Fibroblast of lung (primary cell): ENCODE measurements at regions not wholly inside any gene's neighbourhood (a gene's known extent, or its start where the extent isn't known, plus 50 kb on each side); places are given as distances from the start of the nearest gene placed in this dataset.

Source experiments
- DNase-seq, 2 donors: peaks; one replicate each; pipeline versions ENCODE4 v3.0.0 to v3.0.0-alpha.2; 2010; ENCODE audit warnings: low read depth in 2 of 2
- H2AFZ ChIP-seq: 2 replicates; pipeline ENCODE4 v1.5.1; 2012; ENCODE audit warnings: low read length, control low read depth, inconsistent platforms
- H3K27ac ChIP-seq: 2 replicates; pipeline ENCODE4 v1.5.1; 2011; ENCODE audit warnings: low read length, control low read depth; ENCODE audit not compliant: insufficient read depth
- H3K27me3 ChIP-seq: 2 replicates; pipeline ENCODE4 v1.5.1; 2011; ENCODE audit warnings: mild to moderate bottlenecking, low read length; ENCODE audit not compliant: control insufficient read depth, insufficient read depth
- H3K36me3 ChIP-seq: 2 replicates; pipeline ENCODE4 v1.5.1; 2011; ENCODE audit warnings: low read length; ENCODE audit not compliant: control insufficient read depth, insufficient read depth
- H3K4me1 ChIP-seq: 2 replicates; pipeline ENCODE4 v1.5.1; 2011; ENCODE audit warnings: low read length; ENCODE audit not compliant: control insufficient read depth, insufficient read depth; ENCODE audit errors: extremely low read depth
- H3K4me2 ChIP-seq: 2 replicates; pipeline ENCODE4 v1.5.1; 2011; ENCODE audit warnings: low read length, control low read depth; ENCODE audit not compliant: insufficient read depth; ENCODE audit errors: extremely low read depth
- H3K4me3 ChIP-seq, 4 experiments: fragments of 200-600 bp in 1 of 4; sonication (generic) in 1 of 4; replicated peaks in 1 of 4; 2 replicates each; pipeline ENCODE4 v1.5.1; 2011 to 2016; ENCODE audit warnings: low read length in 4 of 4, low read depth in 3 of 4, mild to moderate bottlenecking in 3 of 4, control low read depth in 2 of 4, inconsistent platforms in 1 of 4, mixed read lengths in 1 of 4; ENCODE audit not compliant: insufficient read depth in 1 of 4; ENCODE audit errors: control extremely low read depth in 1 of 4
- H3K79me2 ChIP-seq: 2 replicates; pipeline ENCODE4 v1.5.1; 2012; ENCODE audit warnings: mild to moderate bottlenecking, low read length, inconsistent platforms; ENCODE audit not compliant: control insufficient read depth, insufficient read depth
- H3K9ac ChIP-seq: 2 replicates; pipeline ENCODE4 v1.5.1; 2011; ENCODE audit warnings: mild to moderate bottlenecking, low read length, control low read depth; ENCODE audit not compliant: insufficient read depth
- H3K9me3 ChIP-seq: 2 replicates; pipeline ENCODE4 v1.5.1; 2012; ENCODE audit warnings: low read depth, low read length; ENCODE audit not compliant: control insufficient read depth, insufficient read depth
- H4K20me1 ChIP-seq: 2 replicates; pipeline ENCODE4 v1.5.1; 2011; ENCODE audit warnings: low read length; ENCODE audit not compliant: control insufficient read depth, insufficient read depth; ENCODE audit errors: extremely low read depth
- EZH2 ChIP-seq: IDR thresholded peaks from 2 replicates; pipeline ENCODE4 v1.5.1; 2012; ENCODE audit warnings: low read length, control low read depth, mild to moderate bottlenecking; ENCODE audit errors: missing control alignments
- TF ChIP-seq, protein P1 (sequence below), 2 donors: IDR thresholded peaks in 1 of 2; conservative IDR thresholded peaks in 1 of 2; 1 replicate in 1 of 2; 2 replicates in 1 of 2; pipeline ENCODE4 v1.5.1; 2011 to 2012; ENCODE audit warnings: low read length in 2 of 2, control low read depth in 1 of 2, inconsistent platforms in 1 of 2, low read depth in 1 of 2, mild to moderate bottlenecking in 1 of 2

DNA sequence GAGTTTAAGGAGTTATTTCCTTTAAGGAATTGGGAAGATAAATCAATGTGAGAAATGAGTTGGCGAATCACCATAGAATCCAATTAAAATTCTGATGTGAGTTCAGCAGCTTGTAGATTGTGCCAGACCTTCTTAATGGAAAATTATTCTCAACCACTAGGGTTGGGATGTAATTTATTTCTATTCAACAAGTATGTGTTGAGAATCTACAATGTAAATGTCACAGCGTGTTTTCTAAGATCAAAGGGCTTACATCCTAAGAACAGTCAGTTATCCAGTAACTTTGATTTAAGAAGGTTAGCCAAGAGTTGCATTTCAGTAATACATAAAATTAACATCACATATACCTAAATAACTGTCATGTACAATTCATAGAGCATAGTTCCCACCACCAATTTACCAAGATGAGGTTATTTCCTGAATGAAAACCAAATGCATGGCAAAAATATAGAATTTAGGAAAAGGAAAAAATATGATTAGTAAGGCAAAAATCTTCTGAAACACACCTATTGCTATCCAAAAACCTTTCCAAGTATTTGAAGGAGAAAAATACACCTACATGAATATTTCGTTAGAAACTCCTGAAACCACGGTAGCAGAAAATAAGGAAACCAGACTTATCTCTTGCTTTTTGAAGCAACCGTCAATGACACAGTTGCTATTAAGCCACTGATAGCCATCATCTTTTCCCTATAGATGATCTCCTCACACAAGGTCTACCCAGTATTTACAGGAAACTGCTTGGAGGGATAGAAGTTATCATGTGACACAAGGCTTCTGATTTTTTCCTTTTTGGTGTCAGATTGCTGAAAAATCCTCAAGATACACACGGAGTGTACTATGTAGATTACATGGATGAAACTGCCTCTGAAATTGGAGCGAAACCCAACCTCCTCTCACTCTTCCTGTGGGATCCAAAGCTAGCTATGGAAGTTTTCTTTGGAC lies 259.4 kb upstream of the POGK start:
- no peak for DNase-seq
- H4K20me1 ChIP-seq, result no peaks in the 10 kb centered on the region
- H3K4me3 ChIP-seq, result no peak overlapping the region
- no peak overlapping the region for H3K27ac ChIP-seq
- no peaks in the 10 kb centered on the region for H3K79me2 ChIP-seq
- no peaks in the 10 kb centered on the region for H3K4me1 ChIP-seq
- H2AFZ ChIP-seq, result no peak overlapping the region
- no peak for TF ChIP-seq EZH2
- TF ChIP-seq, protein P1, sequence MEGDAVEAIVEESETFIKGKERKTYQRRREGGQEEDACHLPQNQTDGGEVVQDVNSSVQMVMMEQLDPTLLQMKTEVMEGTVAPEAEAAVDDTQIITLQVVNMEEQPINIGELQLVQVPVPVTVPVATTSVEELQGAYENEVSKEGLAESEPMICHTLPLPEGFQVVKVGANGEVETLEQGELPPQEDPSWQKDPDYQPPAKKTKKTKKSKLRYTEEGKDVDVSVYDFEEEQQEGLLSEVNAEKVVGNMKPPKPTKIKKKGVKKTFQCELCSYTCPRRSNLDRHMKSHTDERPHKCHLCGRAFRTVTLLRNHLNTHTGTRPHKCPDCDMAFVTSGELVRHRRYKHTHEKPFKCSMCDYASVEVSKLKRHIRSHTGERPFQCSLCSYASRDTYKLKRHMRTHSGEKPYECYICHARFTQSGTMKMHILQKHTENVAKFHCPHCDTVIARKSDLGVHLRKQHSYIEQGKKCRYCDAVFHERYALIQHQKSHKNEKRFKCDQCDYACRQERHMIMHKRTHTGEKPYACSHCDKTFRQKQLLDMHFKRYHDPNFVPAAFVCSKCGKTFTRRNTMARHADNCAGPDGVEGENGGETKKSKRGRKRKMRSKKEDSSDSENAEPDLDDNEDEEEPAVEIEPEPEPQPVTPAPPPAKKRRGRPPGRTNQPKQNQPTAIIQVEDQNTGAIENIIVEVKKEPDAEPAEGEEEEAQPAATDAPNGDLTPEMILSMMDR (conservative IDR thresholded peaks at IDR 0.05 in 1 of 2, IDR thresholded peaks at IDR 0.05 in 1 of 2; ENCODE audit: low read depth in 1 of 2, low read length in 2 of 2), result no peak
- H3K9me3 ChIP-seq, result no peaks in the 10 kb centered on the region
- no peak overlapping the region for H3K9ac ChIP-seq
- H3K27me3 ChIP-seq, result no peaks in the 10 kb centered on the region
- H3K36me3 ChIP-seq, result no peaks in the 10 kb centered on the region
- H3K4me2 ChIP-seq, result no peak overlapping the region

DNA sequence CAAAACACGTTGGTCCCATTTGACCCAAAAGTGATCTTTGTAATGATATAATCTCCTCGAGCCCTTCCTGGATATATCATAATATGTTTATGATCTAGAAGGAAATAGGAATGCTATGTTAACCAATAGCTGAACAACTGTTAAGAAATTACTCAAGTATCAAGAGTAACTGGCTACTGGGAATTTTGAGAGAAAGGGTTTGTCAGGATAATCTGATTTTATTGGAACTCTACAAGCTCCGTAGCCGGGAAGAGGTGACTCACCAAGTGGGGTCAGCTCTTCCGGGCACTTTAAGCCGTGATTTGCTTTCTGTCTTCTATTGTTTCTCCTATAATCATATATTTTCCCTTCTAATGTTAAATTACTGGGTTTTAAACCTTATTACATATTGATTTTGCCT lies 250.5 kb upstream of the POGK start:
- no peak for DNase-seq
- Histone ChIP-seq H3K4me2 (no peak overlapping the region), H3K79me2 (no peaks in the 10 kb centered on the region), H3K9me3 (no peaks in the 10 kb centered on the region), H4K20me1 (no peaks in the 10 kb centered on the region), H2AFZ (no peak overlapping the region), H3K4me3 (no peak overlapping the region), H3K9ac (no peak overlapping the region), H3K27ac (no peak overlapping the region), H3K27me3 (no peaks in the 10 kb centered on the region), H3K4me1 (no peaks in the 10 kb centered on the region), H3K36me3 (no peaks in the 10 kb centered on the region)
- TF ChIP-seq, protein P1 (conservative IDR thresholded peaks at IDR 0.05 in 1 of 2, IDR thresholded peaks at IDR 0.05 in 1 of 2; ENCODE audit: low read depth in 1 of 2, low read length in 2 of 2), result no peak
- no peak for TF ChIP-seq EZH2

DNA sequence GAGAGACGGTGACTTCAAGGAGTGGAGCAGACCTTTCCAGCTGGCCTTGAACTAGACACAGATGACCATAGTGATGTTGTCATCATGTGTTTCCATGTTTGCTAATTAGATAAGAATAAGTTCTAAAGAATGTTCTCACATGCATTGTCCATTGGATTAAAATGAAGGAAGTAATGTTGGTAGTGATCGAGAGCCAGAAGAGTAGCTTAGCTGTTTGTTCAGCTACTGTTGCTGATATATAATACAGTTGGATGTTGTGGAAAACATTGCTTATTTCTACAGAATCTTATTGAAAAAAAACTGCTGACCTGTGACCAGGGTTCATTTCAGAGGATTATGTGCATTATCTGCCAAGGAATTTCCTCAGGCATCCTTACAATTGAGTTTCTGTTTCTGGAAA lies 249.1 kb upstream of the POGK start:
- no peak for DNase-seq
- no peak overlapping the region for H3K4me3 ChIP-seq
- H3K4me1 ChIP-seq, result no peaks in the 10 kb centered on the region
- no peaks in the 10 kb centered on the region for H3K27me3 ChIP-seq
- no peak overlapping the region for H3K9ac ChIP-seq
- TF ChIP-seq, protein P1 (conservative IDR thresholded peaks at IDR 0.05 in 1 of 2, IDR thresholded peaks at IDR 0.05 in 1 of 2; ENCODE audit: low read depth in 1 of 2, low read length in 2 of 2), result no peak
- TF ChIP-seq EZH2, result no peak
- H3K9me3 ChIP-seq, result no peaks in the 10 kb centered on the region
- no peak overlapping the region for H3K27ac ChIP-seq
- no peaks in the 10 kb centered on the region for H4K20me1 ChIP-seq
- H3K36me3 ChIP-seq, result no peaks in the 10 kb centered on the region
- H2AFZ ChIP-seq, result no peak overlapping the region
- no peaks in the 10 kb centered on the region for H3K79me2 ChIP-seq
- H3K4me2 ChIP-seq, result no peak overlapping the region
